Natural killer cell (primary cell): ENCODE measurements at regions not wholly inside any gene's neighbourhood (a gene's known extent, or its start where the extent isn't known, plus 50 kb on each side); places are given as distances from the start of the nearest gene placed in this dataset.
A peak's percentile ranks its signal among the peaks of the same experiment; 100 is the strongest.

Source experiments
- ATAC-seq, 3 donors: fragments of 150-1000 bp in 2 of 3; fragments of 200-7000 bp in 1 of 3; cut with Tn5 transposase; 1 replicate in 1 of 3; 2 replicates in 2 of 3; pipeline ENCODE4 v1.10.0; 2021; ENCODE audit warnings: mild to moderate bottlenecking in 2 of 3, moderate library complexity in 2 of 3
- DNase-seq, 2 donors: peaks; one replicate each; pipeline versions ENCODE4 v3.0.0 to v3.0.0-alpha.2; 2013 to 2021; ENCODE audit warnings: mixed read lengths in 1 of 2
- H3K27ac ChIP-seq: one replicate; pipeline ENCODE4 v1.5.1; 2013; ENCODE audit warnings: mild to moderate bottlenecking, low read length
- H3K27me3 ChIP-seq: one replicate; pipeline ENCODE4 v1.6.1; 2013; ENCODE audit warnings: low read length; ENCODE audit not compliant: control insufficient read depth, insufficient read depth
- H3K36me3 ChIP-seq: one replicate; pipeline ENCODE4 v1.6.1; 2013; ENCODE audit warnings: low read length; ENCODE audit not compliant: control insufficient read depth, insufficient read depth
- H3K4me1 ChIP-seq: one replicate; pipeline ENCODE4 v1.6.1; 2013; ENCODE audit warnings: low read length; ENCODE audit not compliant: control insufficient read depth, insufficient read depth
- H3K4me3 ChIP-seq: one replicate; pipeline ENCODE4 v1.5.1; 2013; ENCODE audit warnings: low read length
- H3K9me3 ChIP-seq: one replicate; pipeline ENCODE4 v1.6.1; 2013; ENCODE audit warnings: low read length; ENCODE audit not compliant: control insufficient read depth, insufficient read depth
- H3K27ac Mint-ChIP-seq, 2 donors: one replicate each; pipeline ENCODE4 v1.8.0; 2022; ENCODE audit warnings: mild to moderate bottlenecking in 2 of 2, mixed read lengths in 2 of 2, moderate library complexity in 1 of 2
- H3K27me3 Mint-ChIP-seq, 2 donors: one replicate each; pipeline ENCODE4 v1.8.0; 2022; ENCODE audit warnings: low read depth in 2 of 2, mixed read lengths in 2 of 2
- H3K36me3 Mint-ChIP-seq: one replicate; pipeline ENCODE4 v1.8.0; 2022; ENCODE audit warnings: mixed read lengths
- H3K4me1 Mint-ChIP-seq, 2 donors: one replicate each; pipeline ENCODE4 v1.8.0; 2022; ENCODE audit warnings: mixed read lengths in 2 of 2
- H3K4me3 Mint-ChIP-seq: one replicate; pipeline ENCODE4 v1.8.0; 2022; ENCODE audit warnings: mild to moderate bottlenecking, moderate library complexity, mixed read lengths
- H3K9me3 Mint-ChIP-seq, 2 donors: one replicate each; pipeline ENCODE4 v1.8.0; 2022; ENCODE audit warnings: mixed read lengths in 2 of 2
- WGBS: methylation state at CpG from one replicate; pipeline ENCODE4 v1.1.7; 2013; ENCODE audit warnings: missing lambda C conversion rate; ENCODE audit not compliant: insufficient coverage; 5-methylcytosine and 5-hydroxymethylcytosine counted together
- intact Hi-C: fragments of 100-400 bp; cut with micrococcal nuclease; formaldehyde crosslinking; loops from one replicate; pipeline ENCODE4 v1.14.2; 2022
- TF ChIP-seq, protein P1 (sequence below): fragments of 200-600 bp; IDR thresholded peaks from one replicate; pipeline ENCODE4 v1.8.0; 2022; ENCODE audit warnings: antibody characterized with exemption

DNA sequence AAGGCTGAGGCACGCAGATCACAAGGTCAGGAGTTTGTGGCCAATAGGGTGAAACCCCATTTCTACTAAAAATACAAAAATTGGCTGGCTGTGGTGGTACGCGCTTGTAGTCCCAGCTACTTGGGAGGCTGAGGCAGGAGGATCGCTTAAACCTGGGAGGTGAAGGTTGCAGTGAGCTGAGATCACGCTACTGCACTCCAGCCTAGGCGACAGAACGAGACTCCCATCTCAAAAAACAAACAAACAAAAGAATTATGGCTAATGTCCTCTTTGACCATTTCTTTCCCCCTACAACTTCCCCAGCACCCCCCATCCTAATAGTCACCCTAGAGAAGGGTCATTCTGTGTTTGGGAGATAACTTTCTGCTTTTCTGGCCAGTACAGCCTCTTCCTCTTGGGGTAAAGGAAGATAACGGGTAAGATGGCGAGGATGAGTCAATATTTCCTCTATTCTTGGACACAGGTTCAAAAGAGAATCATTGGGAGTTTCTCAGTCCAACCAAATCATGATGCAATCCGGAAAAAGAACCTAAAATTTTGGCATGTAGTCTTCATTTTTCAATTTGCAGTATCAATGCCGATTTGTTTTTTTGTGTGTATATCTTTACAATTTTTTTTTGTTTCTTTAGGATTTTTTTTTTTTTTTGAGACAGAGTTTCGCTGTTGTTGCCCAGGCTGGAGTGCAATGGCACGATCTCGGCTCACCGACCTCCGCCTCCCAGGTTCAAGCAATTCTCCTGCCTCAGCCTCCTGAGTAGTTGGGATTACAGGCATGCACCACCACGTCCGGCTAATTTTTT is 107.6 kb upstream of the MED13 start:
- WGBS = 84% methylated on average over 15 of the region's 18 CpGs
- TF ChIP-seq, protein P1, sequence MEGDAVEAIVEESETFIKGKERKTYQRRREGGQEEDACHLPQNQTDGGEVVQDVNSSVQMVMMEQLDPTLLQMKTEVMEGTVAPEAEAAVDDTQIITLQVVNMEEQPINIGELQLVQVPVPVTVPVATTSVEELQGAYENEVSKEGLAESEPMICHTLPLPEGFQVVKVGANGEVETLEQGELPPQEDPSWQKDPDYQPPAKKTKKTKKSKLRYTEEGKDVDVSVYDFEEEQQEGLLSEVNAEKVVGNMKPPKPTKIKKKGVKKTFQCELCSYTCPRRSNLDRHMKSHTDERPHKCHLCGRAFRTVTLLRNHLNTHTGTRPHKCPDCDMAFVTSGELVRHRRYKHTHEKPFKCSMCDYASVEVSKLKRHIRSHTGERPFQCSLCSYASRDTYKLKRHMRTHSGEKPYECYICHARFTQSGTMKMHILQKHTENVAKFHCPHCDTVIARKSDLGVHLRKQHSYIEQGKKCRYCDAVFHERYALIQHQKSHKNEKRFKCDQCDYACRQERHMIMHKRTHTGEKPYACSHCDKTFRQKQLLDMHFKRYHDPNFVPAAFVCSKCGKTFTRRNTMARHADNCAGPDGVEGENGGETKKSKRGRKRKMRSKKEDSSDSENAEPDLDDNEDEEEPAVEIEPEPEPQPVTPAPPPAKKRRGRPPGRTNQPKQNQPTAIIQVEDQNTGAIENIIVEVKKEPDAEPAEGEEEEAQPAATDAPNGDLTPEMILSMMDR = no peak
- ATAC-seq (no peak), DNase-seq (no peak)
- Histone ChIP-seq H3K36me3 (no peaks in the 10 kb centered on the region), H3K27me3 (no peaks in the 10 kb centered on the region), H3K4me3 (no peak overlapping the region), H3K4me1 (no peaks in the 10 kb centered on the region), H3K27ac (no peak overlapping the region), H3K9me3 (no peaks in the 10 kb centered on the region)
- H3K27ac Mint-ChIP-seq = no peak overlapping the region
- H3K4me3 Mint-ChIP-seq = no peak overlapping the region
- no peaks in the 10 kb centered on the region for H3K4me1 Mint-ChIP-seq
- H3K36me3 Mint-ChIP-seq = no peaks in the 10 kb centered on the region
- intact Hi-C loops = no loop called here
- H3K9me3 Mint-ChIP-seq = no peaks in the 10 kb centered on the region
- H3K27me3 Mint-ChIP-seq = no peaks in the 10 kb centered on the region

DNA sequence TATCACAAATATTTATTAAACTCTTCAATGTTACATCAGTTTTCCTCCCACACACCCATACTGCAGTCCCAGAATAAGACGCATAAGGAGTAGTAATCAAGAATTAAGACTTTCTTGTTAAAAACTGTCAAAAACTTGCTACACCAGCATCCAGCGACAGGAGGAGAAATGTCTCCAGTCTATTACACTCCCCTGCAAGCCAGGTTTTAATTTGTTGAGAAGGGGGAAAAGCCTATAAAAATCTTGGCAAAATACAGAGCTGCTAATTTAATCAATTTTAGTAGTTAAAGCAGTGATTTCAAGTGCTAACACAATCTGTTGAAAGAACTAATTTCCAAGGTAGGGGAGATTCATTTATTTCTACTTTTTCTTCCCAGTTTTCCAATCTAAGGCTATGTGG is 102.0 kb upstream of the MED13 start:
- H3K9me3 Mint-ChIP-seq = no peaks in the 10 kb centered on the region
- Histone ChIP-seq H3K27me3 (no peaks in the 10 kb centered on the region), H3K27ac (no peak overlapping the region), H3K36me3 (no peaks in the 10 kb centered on the region), H3K4me1 (no peaks in the 10 kb centered on the region), H3K9me3 (no peaks in the 10 kb centered on the region), H3K4me3 (no peak overlapping the region)
- no peaks in the 10 kb centered on the region for H3K36me3 Mint-ChIP-seq
- 100% methylated on average over 1 of the region's 2 CpGs for WGBS
- peaks cover 1 to 7% of the 10 kb centered on the region in 2 donors for H3K27me3 Mint-ChIP-seq
- no peak for ATAC-seq
- intact Hi-C loops = no loop called here
- no peak overlapping the region for H3K27ac Mint-ChIP-seq
- TF ChIP-seq, protein P1 = no peak
- no peak for DNase-seq
- no peaks in the 10 kb centered on the region for H3K4me1 Mint-ChIP-seq
- H3K4me3 Mint-ChIP-seq = no peak overlapping the region

DNA sequence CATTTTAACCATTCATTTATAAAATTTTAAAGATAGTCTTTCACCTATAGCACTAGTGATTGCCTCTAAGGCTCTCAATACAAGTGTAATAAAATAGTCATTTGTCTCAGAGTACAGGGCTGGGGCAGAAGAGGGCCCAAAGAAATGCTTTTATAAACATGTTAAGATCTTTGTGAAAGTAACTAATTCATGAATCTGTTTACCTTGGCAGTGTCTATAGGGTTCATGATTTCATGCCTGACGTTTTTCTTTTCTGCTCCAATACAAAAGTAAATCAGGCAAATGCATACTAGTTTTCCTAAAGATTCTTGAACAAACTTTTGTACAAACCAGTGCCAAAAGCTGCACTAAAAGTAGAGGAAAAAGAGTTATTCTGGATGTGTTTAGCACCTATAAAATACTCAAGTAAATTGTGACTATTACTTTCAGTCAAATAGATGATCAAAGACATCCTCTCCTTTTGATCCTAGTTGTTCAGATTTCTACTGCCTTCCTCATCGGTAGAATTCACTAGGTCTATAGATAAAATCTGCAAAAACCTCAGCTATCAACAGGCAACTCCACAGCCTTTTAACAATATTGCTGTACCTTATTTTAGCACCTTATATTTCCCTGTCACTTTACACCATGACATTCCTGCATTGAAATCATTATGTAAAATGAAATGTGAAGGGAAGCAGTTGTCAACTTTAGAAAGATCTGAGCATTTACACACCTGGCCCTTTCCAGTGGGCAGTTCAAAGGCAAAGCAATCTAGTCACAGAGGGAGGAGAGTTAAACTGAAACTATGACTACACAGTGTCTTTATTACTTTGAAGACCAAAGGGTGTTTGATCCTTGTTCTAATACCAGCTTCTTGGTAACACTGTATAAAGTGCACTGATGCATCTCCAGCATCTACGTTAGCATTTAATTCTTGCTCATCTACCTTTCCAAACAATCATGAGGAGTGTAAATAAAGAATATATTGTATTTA is 100.0 kb upstream of the MED13 start:
- intact Hi-C loops = no loop called here
- no peaks in the 10 kb centered on the region for H3K9me3 Mint-ChIP-seq
- Histone ChIP-seq H3K4me3 (no peak overlapping the region), H3K36me3 (no peaks in the 10 kb centered on the region), H3K4me1 (no peaks in the 10 kb centered on the region), H3K9me3 (no peaks in the 10 kb centered on the region), H3K27me3 (no peaks in the 10 kb centered on the region), H3K27ac (no peak overlapping the region)
- DNase-seq = peak in 1 of 2 donors; percentile 9
- no peaks in the 10 kb centered on the region for H3K4me1 Mint-ChIP-seq
- ATAC-seq = no peak
- no peaks in the 10 kb centered on the region for H3K36me3 Mint-ChIP-seq
- 23% methylated on average over 1 of the region's 3 CpGs for WGBS
- H3K4me3 Mint-ChIP-seq = no peak overlapping the region
- TF ChIP-seq, protein P1 = no peak
- H3K27me3 Mint-ChIP-seq = peaks cover 2 to 7% of the 10 kb centered on the region in 2 donors
- no peak overlapping the region for H3K27ac Mint-ChIP-seq
